NK-92 treated with Interleukin-12 subunit alpha and Interleukin-12 subunit beta, amount 100 ng/mL, for 24 hours (cell line): ENCODE measurements at regions not wholly inside any gene's neighbourhood (a gene's known extent, or its start where the extent isn't known, plus 50 kb on each side); places are given as distances from the start of the nearest gene placed in this dataset.

Source experiments
- DNase-seq: peaks from one replicate; lab custom pipeline; 2025; lab: John Stamatoyannopoulos, UW

DNA sequence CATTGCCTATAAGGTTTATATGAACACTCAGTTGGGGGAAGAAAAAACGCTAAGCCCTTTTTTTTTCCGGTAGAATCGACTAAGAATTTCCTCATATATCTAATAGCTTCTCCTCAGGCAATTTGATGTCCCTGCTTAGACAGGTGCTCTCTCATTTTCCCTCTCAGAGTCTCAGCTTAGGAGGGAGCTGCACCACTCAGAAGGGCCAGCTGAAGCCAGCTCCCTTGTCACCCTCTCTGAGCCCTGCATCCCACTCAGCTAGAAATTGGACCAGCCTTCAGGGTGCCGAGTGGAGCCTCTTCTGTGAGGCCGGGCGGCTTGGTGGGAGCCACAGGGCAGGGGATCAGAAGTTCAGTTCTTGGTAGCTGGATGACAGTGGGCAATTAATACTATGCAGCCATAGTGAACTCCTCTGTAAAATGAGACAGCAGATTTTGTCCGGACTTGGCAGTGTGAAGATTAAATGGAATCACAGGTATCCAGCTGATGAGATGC is 368.5 kb downstream of the MAFB start:
- no peak for DNase-seq

DNA sequence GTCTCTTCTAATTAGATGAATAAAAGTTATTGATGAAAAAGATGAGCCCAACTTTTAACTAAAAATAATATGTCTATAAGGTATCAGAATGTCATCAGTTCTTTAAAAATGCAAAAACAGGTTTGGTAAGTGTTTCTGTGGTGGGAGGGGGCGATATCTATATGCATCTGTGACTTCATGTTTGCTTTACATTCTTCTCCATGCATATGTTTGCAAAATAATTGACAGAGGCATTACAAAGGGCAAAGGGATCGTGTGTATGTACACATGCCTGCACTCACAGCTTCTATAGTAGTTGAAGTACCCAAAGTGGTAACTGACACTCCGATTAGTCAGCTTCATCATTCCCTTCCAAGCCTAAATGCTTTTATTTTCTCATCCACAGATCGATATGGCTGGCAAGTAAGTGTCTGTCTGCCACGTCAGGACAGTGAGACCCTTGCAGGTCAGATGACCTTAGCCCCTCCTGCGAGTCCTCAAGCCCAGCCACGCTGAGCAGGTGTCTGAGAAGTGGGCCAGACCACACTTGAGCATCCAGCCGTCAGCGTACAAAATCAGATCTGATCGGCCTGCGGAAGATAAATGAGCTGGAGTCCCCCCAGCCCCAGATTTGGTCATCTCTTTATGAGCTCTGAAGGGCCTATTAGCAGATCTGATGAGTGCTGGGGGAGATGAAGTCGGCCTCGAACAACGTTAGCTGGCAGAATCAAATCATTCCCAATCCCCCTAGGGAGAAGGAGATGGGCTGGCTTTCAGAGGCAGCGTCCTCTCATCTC is 369.1 kb downstream of the MAFB start:
- no peak for DNase-seq

- DNase-seq: no peak
These were observed 370.0 kb downstream of the MAFB start for GRCh38 chr20:40319056-40319455.

- no peak for DNase-seq
These were observed 371.8 kb downstream of the MAFB start for GRCh38 chr20:40317156-40317790.

- no peak for DNase-seq
These were observed 374.8 kb downstream of the MAFB start for GRCh38 chr20:40314278-40314677.

- no peak for DNase-seq
These were observed 375.3 kb downstream of the MAFB start for GRCh38 chr20:40313730-40314129.

GRCh38 chr20:40309731-40310130 is 379.3 kb downstream of the MAFB start:
- no peak for DNase-seq

DNA sequence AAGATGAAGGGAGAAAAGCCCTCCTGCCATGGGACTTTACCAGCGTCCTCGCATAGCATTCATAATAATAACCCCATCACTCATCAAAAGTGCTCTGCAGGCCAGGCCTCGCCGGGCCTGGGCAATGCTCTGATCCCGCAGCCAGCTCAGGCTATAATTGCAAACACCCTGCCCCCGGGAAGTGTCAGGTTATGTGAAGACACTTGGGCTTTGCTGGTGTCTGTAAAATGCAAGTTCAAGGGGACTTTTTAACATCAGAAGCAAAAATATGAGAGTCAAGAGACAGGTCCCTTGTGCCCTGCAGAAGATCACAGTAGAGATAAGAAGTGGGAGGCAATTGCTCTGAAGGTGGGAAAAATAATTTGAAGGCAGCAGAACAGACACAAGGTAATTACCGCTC is 381.0 kb downstream of the MAFB start:
- no peak for DNase-seq

DNA sequence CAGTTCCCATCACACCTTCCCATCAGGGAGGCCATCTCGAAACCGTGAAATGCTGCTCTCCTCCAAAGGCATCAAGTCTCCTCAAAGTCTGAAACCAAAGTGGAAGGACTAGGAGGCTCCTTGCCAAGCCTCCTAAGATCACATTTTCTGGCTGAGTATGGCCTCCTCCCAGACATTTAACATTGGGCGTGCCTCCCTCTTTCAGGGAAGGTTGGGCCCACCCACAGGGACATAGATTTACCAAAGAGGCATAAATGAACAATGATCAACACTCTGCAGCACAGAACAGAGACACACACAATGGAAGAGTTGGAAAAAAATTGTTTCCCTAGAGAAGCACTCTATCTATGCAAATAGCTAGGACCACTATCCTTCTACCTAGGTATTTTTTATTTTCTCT is 381.8 kb downstream of the MAFB start:
- no peak for DNase-seq

- no peak for DNase-seq
These were observed 383.7 kb downstream of the MAFB start for GRCh38 chr20:40305303-40305702.

DNA sequence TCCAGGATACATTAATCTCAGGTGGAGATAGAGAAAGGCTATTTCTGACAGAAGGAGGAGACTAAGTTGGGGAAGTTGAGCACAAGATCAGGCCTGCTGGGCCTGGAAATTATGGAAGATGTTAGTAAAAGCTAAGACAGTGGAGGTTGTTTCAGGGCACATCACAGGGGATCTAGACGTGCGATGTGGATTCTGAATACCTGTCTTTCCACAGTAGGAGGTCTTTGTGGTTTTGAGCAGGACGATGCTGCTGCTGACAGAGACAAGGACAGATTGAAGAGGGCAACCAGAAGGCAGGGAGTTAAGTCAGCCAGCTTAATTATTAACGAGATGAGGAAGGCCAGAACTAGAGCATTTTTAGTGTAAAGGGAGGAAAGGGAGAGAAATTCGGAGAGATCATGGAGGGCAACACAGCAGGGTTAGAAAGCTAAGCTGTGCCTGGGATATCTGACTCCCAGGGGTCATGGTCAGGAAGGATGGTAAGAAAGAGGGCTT is 384.9 kb downstream of the MAFB start:
- no peak for DNase-seq

DNA sequence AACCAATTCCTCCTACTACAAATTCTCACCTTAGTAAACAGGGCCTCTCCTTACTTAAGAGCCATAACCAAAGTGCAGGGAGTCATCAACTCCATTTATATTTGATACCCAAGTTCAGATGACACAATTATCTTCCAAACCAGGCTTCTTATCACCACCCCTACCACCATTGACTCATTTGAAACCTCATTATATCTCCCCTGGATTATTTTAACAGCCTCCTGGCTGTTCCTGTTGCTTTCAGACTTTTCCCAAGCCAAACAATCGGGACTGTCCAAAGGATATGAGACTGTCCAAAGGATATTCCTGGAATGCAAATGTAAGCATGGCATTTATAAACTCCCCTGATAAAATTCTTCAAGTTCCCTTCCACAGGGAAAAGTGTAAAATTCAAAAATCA is 394.3 kb downstream of the MAFB start:
- DNase-seq: no peak

DNA sequence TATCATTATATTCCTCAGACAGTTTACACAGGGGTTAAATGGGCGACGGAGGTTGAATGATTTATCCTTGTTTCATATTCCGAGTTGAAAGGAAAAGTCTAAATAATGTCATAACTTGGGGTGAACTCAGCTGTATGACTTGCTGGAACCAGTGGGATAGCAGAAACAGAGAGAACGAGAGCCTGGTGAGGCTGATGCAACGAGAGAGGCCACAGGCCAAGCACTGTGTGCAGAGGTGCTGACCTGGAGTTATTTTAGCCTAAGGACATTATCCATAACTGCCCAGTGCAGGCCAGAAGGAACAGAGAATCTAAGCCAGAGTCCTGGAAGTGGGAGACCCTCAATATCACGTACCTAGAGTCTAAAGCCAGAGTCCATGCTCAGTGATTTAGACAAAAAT is 394.9 kb downstream of the MAFB start:
- DNase-seq: no peak

GRCh38 chr20:40293740-40294139 is 395.3 kb downstream of the MAFB start:
- no peak for DNase-seq

DNA sequence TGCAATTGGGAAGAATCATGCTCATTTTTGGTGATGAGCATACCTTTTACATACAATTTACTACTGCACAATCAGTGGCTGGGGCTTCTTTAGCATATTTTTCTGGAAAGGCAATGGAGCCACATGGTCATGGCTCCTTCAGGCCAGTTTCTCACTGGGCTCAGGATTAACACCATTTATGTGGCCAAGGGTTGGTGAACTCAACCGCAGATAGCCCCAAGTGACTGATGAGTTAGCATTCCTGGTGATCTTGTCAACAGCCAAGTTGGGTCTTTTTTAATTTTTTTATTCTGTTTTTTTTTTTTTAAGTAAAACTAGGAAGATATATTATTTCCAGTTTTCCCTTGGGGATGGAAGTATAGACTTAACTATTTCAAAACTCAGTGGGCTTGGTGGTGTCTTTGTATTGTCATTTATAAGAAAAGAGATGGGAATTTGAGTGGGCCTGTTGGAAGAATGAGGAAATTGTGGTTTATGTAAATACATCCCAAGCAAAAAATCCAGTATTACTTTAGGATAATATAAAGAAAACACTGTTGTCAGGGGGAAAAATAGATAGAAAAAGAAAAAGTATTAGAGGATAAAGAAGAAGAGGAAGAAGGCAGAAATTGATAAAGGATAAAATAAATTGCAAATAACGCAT is 397.4 kb downstream of the MAFB start:
- no peak for DNase-seq

- no peak for DNase-seq
These were observed 401.4 kb downstream of the MAFB start for GRCh38 chr20:40287683-40288082.

GRCh38 chr20:40286975-40287531 is 402.0 kb downstream of the MAFB start:
- no peak for DNase-seq

DNA sequence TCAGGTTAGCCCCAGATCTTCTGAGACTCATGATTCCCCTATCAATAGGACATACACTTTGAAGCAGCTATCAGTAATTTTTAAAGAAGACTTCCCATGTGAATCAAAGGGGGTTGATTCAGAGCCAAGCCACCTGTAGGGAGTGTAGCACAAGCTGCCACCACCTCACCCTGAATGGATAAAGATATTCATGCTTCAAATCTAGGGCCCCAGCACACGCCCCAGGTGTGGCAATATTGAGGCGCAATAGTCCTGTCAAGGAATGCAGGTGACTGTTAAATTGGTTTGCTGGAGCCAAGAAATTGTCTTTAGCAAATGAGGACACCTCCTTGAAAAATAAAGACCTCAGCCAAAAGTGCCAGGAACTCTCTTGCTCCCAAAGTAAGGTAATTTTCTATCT is 404.4 kb downstream of the MAFB start:
- no peak for DNase-seq

- no peak for DNase-seq
These were observed 405.3 kb downstream of the MAFB start for GRCh38 chr20:40283689-40284088.

DNA sequence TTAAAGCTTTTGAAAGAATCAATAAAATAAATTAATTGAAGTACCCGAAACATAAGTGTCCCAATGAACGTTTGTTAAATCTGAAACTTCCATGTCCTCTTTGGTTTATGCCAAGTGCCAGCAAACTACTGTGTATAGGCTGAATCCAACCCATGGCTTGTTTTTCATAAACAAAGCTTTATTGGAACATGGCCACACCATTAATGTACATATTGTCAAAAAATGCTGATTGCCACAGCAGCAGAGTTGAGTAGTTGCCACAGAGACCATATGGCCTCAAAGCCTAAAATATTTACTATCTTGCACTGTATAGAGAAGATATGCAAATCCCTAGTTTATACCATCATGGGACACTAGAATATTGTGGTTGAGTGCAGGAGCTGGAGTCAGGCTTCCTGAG is 406.1 kb downstream of the MAFB start:
- DNase-seq: no peak

- DNase-seq: no peak
These were observed 406.5 kb downstream of the MAFB start for GRCh38 chr20:40282541-40282940.

DNA sequence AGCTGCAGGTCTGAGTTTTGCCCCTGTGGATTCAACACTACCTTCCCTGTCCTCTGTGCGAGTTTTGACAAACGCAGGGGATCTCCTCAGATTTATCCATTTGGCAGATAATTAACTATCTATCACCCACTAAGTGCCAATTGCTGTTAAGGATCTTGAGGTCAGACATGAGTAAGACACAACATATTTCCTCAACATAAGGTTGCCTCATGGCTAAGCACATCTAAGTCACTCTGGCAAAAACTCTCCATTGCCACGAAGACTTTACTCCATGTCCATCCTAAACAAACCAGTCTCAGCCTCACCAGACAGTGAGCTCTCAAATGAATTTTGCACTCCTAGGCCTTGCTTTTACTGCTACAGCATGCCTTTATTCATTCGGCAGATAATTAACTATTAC is 408.4 kb downstream of the MAFB start:
- DNase-seq: no peak

DNA sequence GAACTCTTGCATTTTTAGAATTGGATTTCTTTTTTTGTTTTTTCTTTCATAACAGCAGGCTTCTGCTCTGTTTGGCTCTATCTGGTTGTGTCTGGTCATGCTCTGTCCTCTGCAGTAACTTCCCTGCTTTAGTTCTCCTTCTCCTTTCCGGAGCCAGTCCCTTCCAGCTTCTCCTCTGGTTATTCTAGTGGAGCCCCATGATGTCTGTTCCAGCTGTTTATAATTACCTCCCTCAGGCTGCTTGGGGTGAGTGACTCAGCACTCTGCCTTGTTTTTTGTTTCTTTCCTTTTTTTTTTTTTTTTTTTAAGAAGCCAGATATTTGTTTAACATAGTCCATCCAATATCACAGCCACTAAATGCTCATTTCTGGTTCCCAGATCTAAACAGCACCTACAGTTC is 409.6 kb downstream of the MAFB start:
- no peak for DNase-seq
